Right ventricle myocardium inferior (tissue), 1 donor: ENCODE measurements at regions not wholly inside any gene's neighbourhood (a gene's known extent, or its start where the extent isn't known, plus 50 kb on each side); places are given as distances from the start of the nearest gene placed in this dataset.
A peak's percentile ranks its signal among the peaks of the same experiment; 100 is the strongest.

ENCODE experiments used
- ATAC-seq: fragments of 200-7000 bp; cut with Tn5 transposase; one replicate; pipeline ENCODE4 v1.9.1; 2020; ENCODE audit warnings: mild to moderate bottlenecking, moderate library complexity
- DNase-seq: peaks from one replicate; pipeline ENCODE4 v3.0.0; 2021; ENCODE audit errors: missing footprints
- intact Hi-C: fragments of 100-400 bp; cut with DNase I; formaldehyde crosslinking; loops from one replicate; pipeline ENCODE4 v1.11.0; 2022
- donor health status: DM: no; HTN: yes; CAD: no; lungs with severe emphysema.

DNA sequence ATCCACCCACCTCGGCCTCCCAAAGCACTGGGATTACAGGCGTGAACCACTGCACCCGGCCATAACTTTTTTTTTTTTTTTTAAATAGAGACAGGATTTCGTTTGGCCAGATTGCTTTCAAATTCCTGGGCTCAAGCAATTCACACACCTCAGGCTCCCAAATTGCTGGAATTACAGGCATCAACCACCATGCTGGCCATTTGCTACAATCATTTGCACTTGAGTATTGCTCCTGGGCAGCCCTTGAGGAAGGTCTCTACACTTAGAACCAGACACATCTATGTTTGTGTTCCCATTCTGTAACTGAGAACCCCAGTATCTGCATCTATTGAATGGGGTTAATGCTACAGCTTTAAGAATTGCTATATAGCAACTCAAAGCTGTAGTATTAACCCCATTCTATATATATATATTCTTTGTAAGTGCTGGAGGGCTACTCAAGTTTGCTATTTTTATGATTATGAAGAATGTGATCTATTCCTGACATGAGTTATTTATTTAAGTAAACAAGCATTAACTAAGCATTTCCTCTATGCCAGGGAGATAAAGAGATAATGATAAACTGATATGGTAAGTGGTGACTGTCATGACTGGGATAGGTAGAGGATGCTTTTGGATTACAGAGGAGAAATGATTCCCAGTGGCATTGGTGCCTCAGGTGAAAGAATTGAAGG is 496.5 kb upstream of the TNC start:
- ATAC-seq = no peak
- intact Hi-C loops = no loop called here

DNA sequence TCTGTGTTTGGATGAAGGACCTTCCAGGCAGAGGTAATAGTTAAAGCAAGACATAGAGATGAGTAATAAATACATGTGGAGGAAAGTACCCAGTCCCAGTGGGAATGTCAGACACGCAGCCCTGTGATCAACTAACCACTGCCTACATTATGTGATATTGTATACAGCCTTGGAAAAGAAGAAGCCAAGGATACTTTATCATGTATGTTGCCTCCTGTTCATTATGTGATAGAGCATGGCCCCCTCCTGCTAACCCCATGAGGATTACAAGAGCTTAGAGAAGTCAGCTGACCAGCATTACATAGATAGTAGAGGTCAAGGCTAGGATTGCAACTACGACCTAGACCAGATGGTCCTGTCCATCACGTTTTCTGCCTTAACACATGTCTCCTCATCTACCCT is 497.0 kb upstream of the TNC start:
- intact Hi-C loops = no loop called here
- no peak for DNase-seq
- no peak for ATAC-seq

More for the DNA sequence above, 496.5 kb upstream of the TNC start:
- DNase-seq = no peak

DNA sequence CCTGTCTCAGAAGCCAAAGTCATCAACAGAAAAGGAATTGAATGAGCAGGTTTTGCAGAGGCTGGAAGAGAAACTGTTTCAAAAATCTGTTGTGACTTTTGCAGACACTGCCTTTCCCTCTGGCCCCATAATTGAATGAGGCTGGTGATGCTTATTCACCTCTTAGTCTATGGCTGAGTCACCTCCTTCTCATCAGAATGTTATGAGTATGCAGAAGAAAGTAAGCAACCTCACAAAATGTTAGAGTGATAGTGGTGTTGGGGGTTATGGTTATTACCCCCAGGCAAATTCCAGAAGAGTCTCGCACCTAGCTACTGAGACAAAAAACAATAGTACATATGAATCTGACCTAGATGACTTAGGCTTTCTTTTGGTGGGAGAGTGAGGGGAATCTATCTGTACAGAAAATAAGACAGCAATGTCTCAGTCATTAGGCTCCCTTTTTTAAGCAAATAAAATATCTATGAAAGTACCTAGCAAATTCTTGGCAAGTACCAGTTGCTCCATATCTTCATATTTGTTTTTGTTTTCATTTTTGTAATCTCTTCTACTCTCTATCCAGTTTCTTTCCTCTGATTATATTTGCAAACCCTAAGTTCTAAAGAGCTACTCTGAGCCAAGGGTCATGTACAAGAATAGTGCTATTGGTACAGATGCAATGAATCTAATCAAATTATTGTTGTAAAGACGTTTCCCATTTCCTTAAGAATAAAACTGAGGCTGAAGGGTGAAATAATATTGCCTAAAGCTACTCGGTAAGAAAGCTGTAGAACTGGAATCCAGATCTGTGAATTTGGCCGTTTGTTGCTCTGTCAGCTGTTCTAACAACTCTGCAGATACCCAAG is 498.1 kb upstream of the TNC start:
- intact Hi-C loops = no loop called here
- DNase-seq (no peak), ATAC-seq (no peak)

DNA sequence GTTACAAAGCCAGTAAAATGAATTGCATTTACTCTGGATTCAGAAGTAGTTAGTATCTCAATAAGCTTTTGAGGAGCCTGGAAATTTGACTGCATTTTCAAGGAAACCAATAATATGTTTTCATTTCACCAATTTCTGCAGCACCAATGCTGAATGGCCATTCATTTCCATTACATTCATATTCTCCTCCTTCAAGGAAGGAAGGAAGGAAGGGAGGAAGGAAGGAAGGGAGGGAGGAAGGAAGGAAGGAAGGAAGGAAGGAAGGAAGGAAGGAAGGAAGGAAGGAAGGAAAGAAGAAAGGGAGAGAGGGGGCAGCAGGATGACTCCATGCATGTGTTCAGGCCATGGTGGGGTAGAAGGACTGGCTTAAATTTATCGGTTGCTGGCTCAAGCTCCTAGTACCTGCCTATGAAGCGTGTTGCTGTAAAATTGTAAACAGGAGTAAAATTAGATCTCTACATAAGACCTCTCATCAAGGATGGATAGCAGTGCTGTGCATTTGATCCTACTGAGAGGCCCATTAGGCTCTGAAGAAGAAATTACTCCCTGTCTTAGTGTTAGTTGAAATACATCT is 498.8 kb upstream of the TNC start:
- DNase-seq (no peak), ATAC-seq (no peak)
- intact Hi-C loops = no loop called here

DNA sequence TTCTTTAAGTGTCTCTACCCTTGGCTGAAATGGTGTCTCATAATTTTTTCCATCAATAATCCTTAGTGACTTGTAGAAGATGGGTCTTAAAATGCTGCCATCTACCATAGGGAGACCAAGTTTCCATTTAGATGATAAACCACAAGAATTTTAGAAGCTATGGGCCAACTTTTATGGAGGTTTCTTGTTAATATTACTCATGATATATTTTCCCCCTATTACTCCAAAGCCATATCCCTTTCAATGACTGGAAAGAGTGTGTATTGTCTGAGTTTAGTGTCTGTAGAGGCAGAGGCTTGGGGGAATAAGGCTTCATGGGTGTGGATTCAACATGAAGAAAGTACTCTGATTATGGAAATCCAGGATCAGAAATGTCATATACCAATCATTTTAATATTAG is 507.3 kb upstream of the TNC start:
- intact Hi-C loops = no loop called here
- DNase-seq = no peak
- no peak for ATAC-seq

DNA sequence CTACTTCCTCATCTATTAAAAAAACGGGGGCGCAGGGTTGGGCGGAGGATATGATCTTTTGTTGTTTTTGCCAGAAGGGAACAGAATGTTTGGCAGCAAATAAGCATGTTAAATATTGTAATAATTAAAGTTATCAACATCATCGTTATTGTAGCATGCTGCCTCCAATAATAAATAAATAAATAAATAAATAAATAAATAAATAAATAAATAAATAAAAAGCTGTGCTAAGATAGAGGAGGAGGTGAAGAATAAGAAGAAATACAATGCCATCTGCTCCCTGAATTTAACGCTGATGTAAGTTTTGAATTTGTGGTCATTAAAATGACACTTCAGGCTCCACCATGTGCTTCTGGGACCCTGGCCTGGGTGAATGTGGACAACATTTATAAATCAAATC is 508.0 kb upstream of the TNC start:
- intact Hi-C loops = no loop called here
- DNase-seq (no peak), ATAC-seq (no peak)

DNA sequence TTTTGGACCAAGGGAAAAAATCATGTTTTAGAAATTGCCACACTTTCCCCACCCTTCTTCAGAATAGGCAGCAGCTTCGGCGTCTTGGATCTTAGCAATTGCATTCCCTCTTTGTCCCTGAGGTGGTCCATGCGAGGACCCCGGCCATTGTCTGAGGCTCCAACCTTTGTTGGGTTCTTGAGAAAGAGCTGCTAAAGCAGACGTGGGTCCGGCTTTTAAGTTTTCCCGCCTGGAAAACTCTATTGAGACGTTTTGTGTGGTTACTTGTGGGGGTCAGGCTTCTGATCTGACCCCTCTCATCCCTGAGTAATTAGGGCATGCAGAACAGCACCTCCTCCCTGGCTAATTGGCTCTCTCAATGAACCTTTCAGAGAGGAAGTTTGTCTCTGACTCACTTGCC is 509.6 kb upstream of the TNC start:
- intact Hi-C loops = no loop called here
- ATAC-seq = no peak
- no peak for DNase-seq

DNA sequence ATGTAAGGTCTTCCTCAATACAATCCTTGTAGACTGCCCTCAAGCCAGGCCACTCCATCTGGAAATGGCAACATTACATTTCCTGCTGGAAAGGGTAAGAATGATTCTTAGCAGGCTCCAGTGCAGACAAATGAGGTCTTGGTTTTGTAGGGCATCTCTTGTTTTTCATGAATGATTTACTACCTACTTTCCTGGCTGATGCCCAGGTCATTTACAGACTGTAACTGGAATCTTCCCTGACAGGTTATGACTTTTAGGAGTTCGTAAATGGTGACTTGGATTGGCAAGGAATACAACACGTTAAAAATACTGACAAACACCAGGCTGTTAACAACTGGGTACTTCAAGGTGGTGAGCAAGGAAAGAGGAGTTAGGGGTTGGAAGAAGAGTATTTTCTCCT is 510.5 kb upstream of the TNC start:
- DNase-seq = no peak
- no peak for ATAC-seq
- intact Hi-C loops = no loop called here

DNA sequence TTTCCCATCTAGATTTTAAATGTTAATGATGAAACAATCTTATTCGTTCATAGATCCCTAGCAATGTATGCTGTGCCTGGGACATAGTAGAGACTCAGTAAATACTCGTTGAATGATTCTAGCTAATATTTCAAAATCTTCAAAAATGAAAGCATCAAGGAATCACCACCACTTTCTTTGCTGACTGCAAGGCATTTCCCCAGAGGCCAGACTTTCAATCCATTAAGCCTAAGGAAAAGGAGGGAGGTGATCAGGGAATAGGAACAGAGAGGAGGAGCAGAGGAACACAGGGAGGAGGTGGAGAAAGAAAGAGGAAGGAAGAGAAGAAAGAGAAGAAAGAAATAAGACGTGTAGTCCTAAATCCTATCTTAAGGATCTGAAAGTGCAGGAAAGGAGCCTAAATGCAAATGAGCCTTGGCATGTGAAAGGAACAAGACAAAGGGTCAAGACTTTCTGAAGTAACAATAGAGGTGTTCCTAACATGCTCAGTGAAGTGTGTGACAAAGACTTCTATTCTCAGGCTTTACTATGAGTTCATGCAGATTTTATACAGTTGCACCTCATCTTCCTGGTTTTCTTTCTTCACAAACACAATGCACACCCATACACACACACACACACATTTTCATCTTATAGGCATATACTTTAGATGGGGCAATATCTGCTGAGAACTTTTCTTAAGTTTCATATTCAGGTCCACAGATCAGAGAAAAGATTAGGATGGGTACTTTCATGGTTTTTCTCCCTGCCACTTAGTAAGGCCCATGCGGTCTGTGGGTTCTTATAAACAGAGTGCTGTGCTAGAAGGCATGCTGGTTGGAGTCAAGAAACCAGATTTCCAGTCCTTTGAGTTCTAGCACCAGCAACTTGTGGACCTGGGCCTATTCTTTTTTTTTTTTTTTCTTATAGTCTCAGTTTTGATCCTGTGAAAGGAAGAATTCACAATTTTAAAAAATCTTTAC is 512.2 kb upstream of the TNC start:
- no peak for DNase-seq
- no peak for ATAC-seq
- intact Hi-C loops = no loop called here

DNA sequence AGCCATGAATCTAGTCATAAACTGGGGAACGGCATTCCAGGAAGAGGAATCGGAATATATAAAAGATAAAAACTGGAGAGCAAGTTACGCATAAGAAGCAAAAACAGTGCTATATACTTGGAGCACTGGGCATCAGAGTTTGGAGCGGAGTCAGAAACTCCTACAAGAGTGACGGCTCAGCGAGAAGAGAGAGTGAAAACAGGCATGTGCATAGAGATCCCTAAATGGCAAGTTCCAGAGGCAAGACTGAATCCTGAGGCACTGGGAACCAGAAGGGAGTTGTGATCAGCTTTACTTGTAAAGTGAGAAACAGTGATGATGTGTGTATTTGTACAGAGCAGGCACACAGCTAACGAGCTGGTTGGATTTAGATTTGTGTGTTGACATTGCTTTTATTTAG is 514.4 kb upstream of the TNC start:
- ATAC-seq = no peak
- intact Hi-C loops = no loop called here
- no peak for DNase-seq

DNA sequence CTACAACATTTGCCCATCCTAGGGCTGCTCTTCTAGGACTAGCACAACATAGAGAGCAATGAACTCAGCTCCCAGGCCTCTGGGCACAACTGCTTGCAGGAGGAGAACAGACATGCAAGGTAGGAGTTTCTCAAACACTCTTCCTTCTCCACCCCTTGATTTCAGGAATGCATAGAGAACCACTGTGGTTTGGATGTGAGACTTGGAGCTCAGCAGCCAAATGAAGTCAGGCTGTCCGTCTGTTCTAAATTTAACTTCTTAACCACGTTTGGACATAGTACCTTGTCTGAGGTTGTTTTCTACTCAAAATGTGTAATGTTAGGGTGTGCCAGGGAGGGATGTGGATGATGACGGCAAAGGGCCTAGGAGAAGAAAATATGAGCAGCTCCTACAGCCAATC is 515.1 kb upstream of the TNC start:
- intact Hi-C loops = no loop called here
- ATAC-seq = no peak
- DNase-seq = no peak

DNA sequence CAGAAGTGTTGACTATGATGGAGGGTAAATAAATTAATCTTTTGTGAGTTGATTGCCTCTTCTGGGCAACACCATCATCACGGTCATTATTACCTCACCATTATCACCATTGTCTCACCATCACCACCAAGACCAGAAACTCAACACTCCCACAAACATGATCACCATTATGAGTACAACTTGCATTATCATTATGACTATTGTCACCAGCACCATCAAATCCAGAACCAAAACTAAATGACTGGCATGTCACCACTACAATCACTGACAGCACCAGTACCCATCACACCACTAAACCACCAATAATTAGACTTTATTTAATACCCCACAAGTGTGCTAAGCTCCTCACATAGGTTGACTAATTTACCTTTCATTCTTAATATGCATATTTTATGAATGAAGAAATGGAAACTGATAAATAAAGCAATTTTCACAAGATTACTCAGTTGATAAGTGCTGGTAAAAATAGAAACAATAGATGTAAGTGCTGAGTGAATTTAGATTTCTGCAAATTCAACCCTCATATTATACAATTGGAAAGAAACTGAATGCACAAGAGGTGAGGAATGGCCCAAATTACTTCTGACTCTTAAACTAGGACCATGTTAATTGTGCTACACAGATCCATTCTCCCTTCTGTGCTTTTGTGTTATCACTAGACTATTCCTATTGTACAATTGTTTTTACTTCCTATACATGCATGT is 517.8 kb upstream of the PAPPA start:
- no peak for DNase-seq
- no peak for ATAC-seq
- intact Hi-C loops = no loop called here

DNA sequence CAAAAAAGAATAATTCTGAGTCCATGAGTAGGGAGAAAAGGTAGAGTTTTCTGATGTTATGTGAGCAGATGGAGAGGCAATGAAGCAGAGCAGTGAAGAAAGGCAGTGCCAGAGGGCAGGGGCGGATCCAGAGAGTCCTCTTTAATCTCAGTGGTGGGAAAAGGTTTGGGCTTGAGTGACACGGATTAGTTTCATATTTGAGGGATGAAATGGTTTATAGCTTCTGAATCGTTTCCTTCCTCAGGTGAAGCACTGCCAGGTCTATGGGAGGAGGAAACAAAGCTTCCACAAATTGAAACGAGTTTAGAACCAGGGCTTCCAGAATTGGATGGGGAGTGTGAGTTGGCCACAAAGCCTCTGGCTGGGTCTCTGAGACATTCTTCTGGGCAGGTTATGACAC is 517.0 kb upstream of the PAPPA start:
- DNase-seq (no peak), ATAC-seq (no peak)
- intact Hi-C loops = no loop called here

DNA sequence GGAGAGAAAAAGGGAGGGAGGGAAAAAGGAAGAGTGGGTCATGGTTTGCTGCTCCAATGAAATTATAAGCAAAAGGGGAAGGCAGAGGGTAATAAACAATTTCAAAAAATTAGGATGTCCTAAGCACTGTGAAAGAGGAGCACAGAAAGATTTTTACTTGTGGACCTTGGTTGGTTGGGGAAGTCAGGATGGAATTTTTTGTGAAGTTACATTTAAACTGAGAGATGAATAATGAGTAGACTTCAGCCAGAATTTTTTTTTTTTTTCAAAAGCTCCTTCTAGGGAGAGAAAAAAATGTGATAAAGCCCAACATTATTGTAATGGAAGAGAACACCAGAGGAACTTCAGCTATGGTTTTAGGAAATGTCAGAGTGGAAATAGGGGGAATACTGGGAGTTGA is 515.9 kb upstream of the PAPPA start:
- DNase-seq (no peak), ATAC-seq (no peak)

DNA sequence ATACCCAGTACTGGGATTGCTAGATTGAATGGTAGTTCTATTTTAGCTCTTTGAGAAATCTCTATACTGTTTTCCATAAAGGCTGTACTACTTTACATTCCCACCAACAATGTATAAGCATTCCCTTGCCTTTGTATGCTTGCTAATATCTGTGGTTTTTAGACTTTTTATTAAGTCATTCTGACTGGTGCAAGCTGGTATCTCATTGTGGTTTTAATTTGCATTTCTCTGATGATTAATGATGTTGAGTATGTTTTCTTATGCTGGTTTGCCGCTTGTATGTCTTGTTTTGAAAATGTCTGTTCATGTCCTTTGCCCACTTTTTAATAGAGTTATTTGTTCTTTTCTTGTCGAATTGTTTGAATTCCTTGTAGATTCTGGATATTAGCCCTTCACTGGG is 512.7 kb upstream of the PAPPA start:
- intact Hi-C loops = no loop called here
- DNase-seq (no peak), ATAC-seq (no peak)

More for the DNA sequence above, 515.9 kb upstream of the PAPPA start:
- intact Hi-C loops = no loop called here

DNA sequence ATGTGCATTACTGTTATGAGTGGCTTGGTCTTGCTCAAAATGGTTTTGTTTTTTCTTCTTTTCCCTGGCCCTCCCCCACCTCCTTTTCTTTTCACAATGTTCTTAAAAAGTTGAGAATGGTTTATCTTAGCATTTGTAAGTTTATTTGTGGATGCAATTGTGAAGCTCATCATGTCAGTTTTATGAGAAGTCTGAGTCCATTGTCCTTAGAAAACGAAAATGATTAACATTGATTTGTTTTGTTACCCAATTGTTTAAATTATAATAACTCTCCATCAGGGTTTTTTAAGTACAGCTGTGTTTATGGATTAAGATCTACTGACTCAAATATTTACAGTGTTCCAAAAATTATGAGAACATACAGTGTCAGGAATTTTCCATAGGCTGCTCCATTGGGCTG is 511.3 kb upstream of the PAPPA start:
- intact Hi-C loops = no loop called here
- ATAC-seq (no peak), DNase-seq (no peak)

DNA sequence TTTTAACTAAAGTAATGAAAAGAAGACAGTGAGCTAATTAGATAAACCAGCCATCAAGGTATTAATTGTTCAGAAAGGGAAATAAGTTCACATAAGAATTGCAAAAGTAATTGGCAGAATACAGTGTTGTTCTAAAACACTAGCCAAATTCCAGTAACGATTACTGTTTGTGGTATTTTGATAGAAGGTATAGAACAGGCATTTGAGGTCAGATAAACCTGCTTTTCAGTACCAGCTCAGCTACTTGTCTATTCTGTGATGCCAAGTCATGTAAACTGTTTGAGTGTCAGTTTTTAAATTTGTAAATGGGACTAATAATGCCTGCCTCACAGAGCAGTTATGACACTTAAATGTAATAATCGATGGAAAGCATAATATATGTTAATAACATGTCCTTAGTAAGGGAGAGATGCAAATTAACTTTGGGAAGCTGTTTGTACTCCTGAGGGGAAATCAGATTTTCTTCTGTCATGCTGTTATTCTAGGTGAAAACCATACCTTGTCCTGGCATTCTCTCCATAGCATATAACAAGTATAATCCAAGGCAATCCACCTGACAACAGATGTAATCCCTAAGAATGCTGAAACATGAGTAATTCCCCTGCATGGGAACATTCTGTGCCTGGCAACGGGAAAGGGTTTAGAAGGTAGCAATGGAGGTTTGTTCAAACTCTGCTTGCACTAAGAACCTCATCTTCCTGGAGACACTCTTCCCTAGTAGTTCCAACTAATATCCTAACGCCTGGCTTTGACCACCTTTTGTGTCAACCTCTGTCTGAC is 509.5 kb upstream of the PAPPA start:
- no peak for ATAC-seq
- intact Hi-C loops = no loop called here
- DNase-seq = no peak

DNA sequence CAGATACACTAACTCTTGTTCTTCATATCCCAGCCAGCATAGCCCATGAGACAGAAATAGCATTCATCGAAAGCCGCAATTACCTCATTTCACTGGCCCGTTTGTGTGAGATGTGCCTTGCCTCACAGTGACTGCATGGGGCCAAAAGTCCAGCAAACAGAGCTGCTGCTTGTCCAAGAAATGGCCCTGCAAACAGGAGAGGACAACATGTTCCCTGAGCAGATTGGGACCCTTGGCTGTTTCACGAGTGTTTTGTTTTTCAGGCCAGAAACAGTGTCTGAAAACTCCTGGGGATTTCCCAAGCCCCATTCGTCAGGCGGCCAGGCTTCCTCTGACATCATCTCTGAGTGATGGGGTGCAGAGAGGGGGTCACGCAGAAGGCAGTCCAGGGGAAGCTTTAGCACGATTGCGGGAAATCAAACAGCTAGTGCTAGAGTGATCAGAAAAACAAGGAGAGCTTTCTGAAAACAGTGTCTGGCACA is 503.6 kb upstream of the PAPPA start:
- DNase-seq = peak; percentile 83
- peak; percentile 98 for ATAC-seq
- intact Hi-C loops = no loop called here
